CD4-positive, alpha-beta T cell (primary cell): ENCODE measurements at regions not wholly inside any gene's neighbourhood (a gene's known extent, or its start where the extent isn't known, plus 50 kb on each side); places are given as distances from the start of the nearest gene placed in this dataset.
A peak's percentile ranks its signal among the peaks of the same experiment; 100 is the strongest.

Source experiments
- ATAC-seq: fragments of 200-7000 bp; cut with Tn5 transposase; one replicate; pipeline ENCODE4 v1.10.0; 2022; ENCODE audit warnings: mild to moderate bottlenecking; ENCODE audit not compliant: poor library complexity
- CTCF ChIA-PET: fragments of 350-600 bp; sonication (Branson Sonifier 250); formaldehyde crosslinking; loops from one replicate; lab custom pipeline; 2021; ENCODE audit warnings: antibody characterized with exemption, inconsistent platforms; lab: Charles Lee
- POLR2A ChIA-PET: fragments of 350-600 bp; sonication (Branson Sonifier 250); formaldehyde crosslinking; loops from one replicate; lab custom pipeline; 2021; ENCODE audit warnings: antibody characterized with exemption, inconsistent platforms; lab: Charles Lee
- DNase-seq, 14 experiments: peaks; one replicate each; pipeline ENCODE4 v3.0.0-alpha.2; 2013 to 2020; ENCODE audit warnings: mixed read lengths in 2 of 14
- H3K27ac ChIP-seq, 2 donors: one replicate each; pipeline versions ENCODE4 v1.5.1 to v1.7.0; 2013; ENCODE audit warnings: low read length in 2 of 2, low read depth in 1 of 2, mild to moderate bottlenecking in 1 of 2
- H3K27me3 ChIP-seq, 2 experiments: 1 replicate in 1 of 2; 2 replicates in 1 of 2; pipeline versions ENCODE4 v1.6.1 to v1.7.0; 2013; ENCODE audit warnings: low read length in 2 of 2, control low read depth in 1 of 2, mild to moderate bottlenecking in 1 of 2, moderate library complexity in 1 of 2; ENCODE audit not compliant: insufficient read depth in 2 of 2, control insufficient read depth in 1 of 2
- H3K36me3 ChIP-seq: one replicate; pipeline ENCODE4 v1.6.1; 2013; ENCODE audit warnings: low read length, control low read depth; ENCODE audit not compliant: insufficient read depth
- H3K4me1 ChIP-seq: one replicate; pipeline ENCODE4 v1.6.1; 2013; ENCODE audit warnings: low read length, control low read depth; ENCODE audit not compliant: insufficient read depth
- H3K4me3 ChIP-seq: one replicate; pipeline ENCODE4 v1.5.1; 2013; ENCODE audit warnings: mild to moderate bottlenecking, low read length, moderate library complexity
- H3K9me3 ChIP-seq, 2 experiments: 1 replicate in 1 of 2; 2 replicates in 1 of 2; pipeline versions ENCODE4 v1.6.1 to v1.7.0; 2013; ENCODE audit warnings: low read length in 2 of 2, mild to moderate bottlenecking in 2 of 2, control low read depth in 1 of 2, moderate library complexity in 1 of 2; ENCODE audit not compliant: control insufficient read depth in 1 of 2, insufficient read depth in 1 of 2
- H3K27ac Mint-ChIP-seq: one replicate; pipeline ENCODE4 v1.8.0; 2020; ENCODE audit warnings: mixed read lengths
- H3K27me3 Mint-ChIP-seq: one replicate; pipeline ENCODE4 v1.8.0; 2021; ENCODE audit warnings: mixed read lengths
- H3K36me3 Mint-ChIP-seq: one replicate; pipeline ENCODE4 v1.8.0; 2021; ENCODE audit warnings: low read depth, mixed read lengths
- H3K4me1 Mint-ChIP-seq: one replicate; pipeline ENCODE4 v1.8.0; 2021; ENCODE audit warnings: low read depth, mixed read lengths
- H3K4me3 Mint-ChIP-seq: one replicate; pipeline ENCODE4 v1.8.0; 2020; ENCODE audit warnings: mild to moderate bottlenecking, mixed read lengths
- H3K9me3 Mint-ChIP-seq: one replicate; pipeline ENCODE4 v1.8.0; 2020; ENCODE audit warnings: mixed read lengths
- intact Hi-C, 2 experiments: fragments of 100-400 bp; cut with DNase I in 1 of 2; cut with micrococcal nuclease in 1 of 2; formaldehyde crosslinking; loops; one replicate each; pipeline versions ENCODE4 v1.15.1 to v1.9.0; 2023 to 2025; cut with DNase I, micrococcal nuclease
- TF ChIP-seq, protein P1 (sequence below): fragments of 200-600 bp; IDR thresholded peaks from one replicate; pipeline ENCODE4 v1.8.0; 2022; ENCODE audit warnings: antibody characterized with exemption, mild to moderate bottlenecking

GRCh38 chr2:10226038-10226724 is 76.5 kb upstream of the HPCAL1 start:
- intact Hi-C loops = no loop called here
- no peak for ATAC-seq
- Histone ChIP-seq H3K27ac (no peak overlapping the region), H3K4me3 (no peak overlapping the region), H3K36me3 (no peaks in the 10 kb centered on the region), H3K9me3 (no peaks in the 10 kb centered on the region), H3K27me3 (no peaks in the 10 kb centered on the region), H3K4me1 (no peaks in the 10 kb centered on the region)
- TF ChIP-seq, protein P1, sequence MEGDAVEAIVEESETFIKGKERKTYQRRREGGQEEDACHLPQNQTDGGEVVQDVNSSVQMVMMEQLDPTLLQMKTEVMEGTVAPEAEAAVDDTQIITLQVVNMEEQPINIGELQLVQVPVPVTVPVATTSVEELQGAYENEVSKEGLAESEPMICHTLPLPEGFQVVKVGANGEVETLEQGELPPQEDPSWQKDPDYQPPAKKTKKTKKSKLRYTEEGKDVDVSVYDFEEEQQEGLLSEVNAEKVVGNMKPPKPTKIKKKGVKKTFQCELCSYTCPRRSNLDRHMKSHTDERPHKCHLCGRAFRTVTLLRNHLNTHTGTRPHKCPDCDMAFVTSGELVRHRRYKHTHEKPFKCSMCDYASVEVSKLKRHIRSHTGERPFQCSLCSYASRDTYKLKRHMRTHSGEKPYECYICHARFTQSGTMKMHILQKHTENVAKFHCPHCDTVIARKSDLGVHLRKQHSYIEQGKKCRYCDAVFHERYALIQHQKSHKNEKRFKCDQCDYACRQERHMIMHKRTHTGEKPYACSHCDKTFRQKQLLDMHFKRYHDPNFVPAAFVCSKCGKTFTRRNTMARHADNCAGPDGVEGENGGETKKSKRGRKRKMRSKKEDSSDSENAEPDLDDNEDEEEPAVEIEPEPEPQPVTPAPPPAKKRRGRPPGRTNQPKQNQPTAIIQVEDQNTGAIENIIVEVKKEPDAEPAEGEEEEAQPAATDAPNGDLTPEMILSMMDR = no peak
- Mint-ChIP-seq H3K27me3 (no peaks in the 10 kb centered on the region), H3K27ac (no peak overlapping the region), H3K36me3 (no peaks in the 10 kb centered on the region), H3K4me1 (no peaks in the 10 kb centered on the region), H3K4me3 (no peak overlapping the region), H3K9me3 (no peaks in the 10 kb centered on the region)
- POLR2A ChIA-PET = no interaction called here
- DNase-seq = peak in 1 of 14 experiments; percentile 22
- CTCF ChIA-PET = no interaction called here

DNA sequence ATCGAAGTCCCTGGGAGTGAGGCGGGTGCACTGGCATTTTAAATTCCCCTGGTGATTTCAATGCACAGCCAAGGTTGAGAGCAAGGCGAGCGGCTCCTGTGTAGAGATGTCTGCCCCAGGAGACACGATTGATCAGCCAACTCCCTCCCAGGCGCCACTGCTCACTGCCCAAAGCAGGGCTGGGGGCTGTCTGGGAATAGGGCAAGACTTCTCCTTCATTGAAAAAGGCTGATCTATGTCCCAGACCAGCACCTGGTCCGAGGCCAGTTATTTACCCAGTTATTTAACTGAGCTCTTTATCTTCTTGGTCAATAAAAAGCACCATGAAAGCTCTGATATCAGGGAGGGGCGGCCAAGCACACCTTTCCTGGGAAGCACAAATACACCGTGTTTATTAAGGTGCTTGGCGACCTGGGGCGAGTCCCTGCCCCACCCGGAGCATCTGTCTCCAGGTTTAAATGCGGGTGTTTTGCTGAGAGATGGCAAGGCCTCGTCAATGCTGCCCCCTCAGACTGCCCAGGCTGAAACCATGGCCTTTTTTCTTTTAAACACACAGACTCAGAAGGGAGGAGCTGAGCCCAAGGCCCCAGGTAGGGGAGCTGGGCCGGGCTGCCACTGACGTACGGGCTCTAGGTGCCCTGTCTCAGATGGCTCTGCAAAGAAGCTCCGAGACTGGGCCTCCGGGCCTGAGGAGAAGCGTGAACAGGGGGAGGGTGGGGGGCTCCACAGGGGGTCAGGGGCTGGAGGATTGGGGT is 73.9 kb upstream of the HPCAL1 start:
- DNase-seq (peak in 1 of 14 experiments; percentile 8), ATAC-seq (no peak)
- no peak overlapping the region for H3K27ac Mint-ChIP-seq
- ChIA-PET CTCF (interaction anchor here (0.5 to 0.9 kb wide), 2 partner anchors 180 to 989 kb away, joined by 3 read pairs; no protein-coding TSS in a partner anchor), POLR2A (no interaction called here)
- no peak overlapping the region for H3K27ac ChIP-seq
- no peaks in the 10 kb centered on the region for H3K27me3 ChIP-seq
- no peaks in the 10 kb centered on the region for H3K27me3 Mint-ChIP-seq
- intact Hi-C loops = no loop called here
- H3K4me1 Mint-ChIP-seq = no peaks in the 10 kb centered on the region
- no peaks in the 10 kb centered on the region for H3K4me1 ChIP-seq
- no peaks in the 10 kb centered on the region for H3K36me3 ChIP-seq
- no peaks in the 10 kb centered on the region for H3K36me3 Mint-ChIP-seq
- no peaks in the 10 kb centered on the region for H3K9me3 Mint-ChIP-seq
- TF ChIP-seq, protein P1 = no peak
- H3K4me3 ChIP-seq = no peak overlapping the region
- no peaks in the 10 kb centered on the region for H3K9me3 ChIP-seq
- H3K4me3 Mint-ChIP-seq = no peak overlapping the region

DNA sequence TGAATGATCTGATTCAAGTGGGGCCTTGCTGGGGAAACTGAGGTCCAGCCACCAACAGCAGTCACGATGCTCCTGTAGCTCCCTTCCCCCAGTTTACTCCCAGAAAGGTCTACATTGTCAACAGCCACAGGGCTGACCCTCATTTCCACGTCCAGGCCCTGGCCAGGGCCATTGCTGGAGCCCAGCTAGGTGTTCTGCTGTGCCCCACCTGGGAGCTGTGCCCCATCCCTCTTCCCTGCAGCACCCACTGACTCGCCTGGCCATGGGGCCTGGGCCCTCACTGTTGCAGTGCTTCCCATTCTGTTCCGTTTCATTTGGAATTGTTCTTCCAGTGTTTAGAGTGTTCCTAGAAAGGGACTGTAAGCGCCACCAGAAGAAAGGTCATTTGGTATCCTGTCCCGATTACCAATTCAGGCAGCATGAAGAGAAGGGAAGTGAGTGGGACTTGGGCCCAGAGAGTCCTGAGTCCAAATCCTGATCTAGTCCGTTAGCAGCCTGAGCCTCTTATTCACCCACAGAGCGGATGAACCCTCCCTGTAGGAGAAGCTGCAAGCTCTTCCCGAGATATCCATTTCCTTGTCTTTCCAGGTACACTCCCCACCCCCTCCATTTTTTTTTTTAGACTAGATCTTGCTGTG is 73.1 kb upstream of the HPCAL1 start:
- Mint-ChIP-seq H3K4me3 (no peak overlapping the region), H3K9me3 (no peaks in the 10 kb centered on the region), H3K27ac (no peak overlapping the region), H3K27me3 (no peaks in the 10 kb centered on the region), H3K4me1 (no peaks in the 10 kb centered on the region), H3K36me3 (no peaks in the 10 kb centered on the region)
- H3K4me1 ChIP-seq = no peaks in the 10 kb centered on the region
- H3K36me3 ChIP-seq = no peaks in the 10 kb centered on the region
- H3K27ac ChIP-seq = no peak overlapping the region
- CTCF ChIA-PET = no interaction called here
- intact Hi-C loops = no loop called here
- H3K9me3 ChIP-seq = no peaks in the 10 kb centered on the region
- ATAC-seq = no peak
- TF ChIP-seq, protein P1 = no peak
- DNase-seq = no peak
- no peak overlapping the region for H3K4me3 ChIP-seq
- POLR2A ChIA-PET = no interaction called here
- H3K27me3 ChIP-seq = no peaks in the 10 kb centered on the region
